Trophoblast cell (in vitro differentiated cells and primary cell): ENCODE measurements at regions not wholly inside any gene's neighbourhood (a gene's known extent, or its start where the extent isn't known, plus 50 kb on each side); places are given as distances from the start of the nearest gene placed in this dataset.

Experiments
- DNase-seq, 2 donors: peaks; one replicate each; pipeline ENCODE4 v3.0.0-alpha.2; 2016
- H2AFZ ChIP-seq: 2 replicates; pipeline ENCODE4 v1.6.1; 2013; ENCODE audit warnings: low read length, moderate library complexity, mild to moderate bottlenecking; ENCODE audit not compliant: insufficient read depth, poor library complexity
- H2AK5ac ChIP-seq: 2 replicates; pipeline ENCODE4 v1.6.1; 2013; ENCODE audit warnings: mild to moderate bottlenecking, low read length
- H2BK120ac ChIP-seq: 2 replicates; pipeline ENCODE4 v1.6.1; 2013; ENCODE audit warnings: low read length, mild to moderate bottlenecking, moderate library complexity; ENCODE audit not compliant: insufficient read depth, poor library complexity
- H2BK12ac ChIP-seq: 2 replicates; pipeline ENCODE4 v1.6.1; 2013; ENCODE audit warnings: mild to moderate bottlenecking, low read length, moderate library complexity
- H2BK5ac ChIP-seq: 2 replicates; pipeline ENCODE4 v1.6.1; 2013; ENCODE audit warnings: low read length, low read depth, moderate library complexity, mild to moderate bottlenecking; ENCODE audit not compliant: poor library complexity
- H3K14ac ChIP-seq: 2 replicates; pipeline ENCODE4 v1.6.1; 2013; ENCODE audit warnings: mild to moderate bottlenecking, low read length
- H3K18ac ChIP-seq: 2 replicates; pipeline ENCODE4 v1.6.1; 2013; ENCODE audit warnings: mild to moderate bottlenecking, low read length
- H3K23ac ChIP-seq: 2 replicates; pipeline ENCODE4 v1.6.1; 2013; ENCODE audit warnings: low read length
- H3K27ac ChIP-seq: 2 replicates; pipeline ENCODE4 v1.5.1; 2013; ENCODE audit warnings: low read depth, mild to moderate bottlenecking, inconsistent platforms, low read length, moderate library complexity
- H3K27me3 ChIP-seq: 2 replicates; pipeline ENCODE4 v1.6.1; 2013; ENCODE audit warnings: inconsistent platforms, mild to moderate bottlenecking, low read length, moderate library complexity; ENCODE audit not compliant: insufficient read depth
- H3K36me3 ChIP-seq, 2 experiments: 1 replicate in 1 of 2; 2 replicates in 1 of 2; pipeline ENCODE4 v1.6.1; 2013; ENCODE audit warnings: low read length in 2 of 2, mild to moderate bottlenecking in 2 of 2, moderate library complexity in 1 of 2; ENCODE audit not compliant: insufficient read depth in 2 of 2, control insufficient read depth in 1 of 2
- H3K4ac ChIP-seq: 2 replicates; pipeline ENCODE4 v1.6.1; 2013; ENCODE audit warnings: low read depth, mild to moderate bottlenecking, low read length, moderate library complexity
- H3K4me1 ChIP-seq, 2 experiments: 1 replicate in 1 of 2; 2 replicates in 1 of 2; pipeline ENCODE4 v1.6.1; 2013; ENCODE audit warnings: low read length in 2 of 2, mild to moderate bottlenecking in 2 of 2, moderate library complexity in 1 of 2; ENCODE audit not compliant: insufficient read depth in 2 of 2, control insufficient read depth in 1 of 2
- H3K4me2 ChIP-seq: 2 replicates; pipeline ENCODE4 v1.6.1; 2013; ENCODE audit warnings: inconsistent platforms, mild to moderate bottlenecking, low read length, moderate library complexity
- H3K4me3 ChIP-seq: 2 replicates; pipeline ENCODE4 v1.5.1; 2013; ENCODE audit warnings: mild to moderate bottlenecking, low read depth, low read length, inconsistent platforms
- H3K79me1 ChIP-seq: one replicate; pipeline ENCODE4 v1.6.1; 2013; ENCODE audit warnings: low read length
- H3K79me2 ChIP-seq: 2 replicates; pipeline ENCODE4 v1.6.1; 2013; ENCODE audit warnings: low read length, mild to moderate bottlenecking; ENCODE audit not compliant: control insufficient read depth, insufficient read depth, poor library complexity
- H3K9ac ChIP-seq: 2 replicates; pipeline ENCODE4 v1.6.1; 2013; ENCODE audit warnings: mild to moderate bottlenecking, low read length
- H3K9me3 ChIP-seq: 2 replicates; pipeline ENCODE4 v1.6.1; 2013; ENCODE audit warnings: low read depth, mild to moderate bottlenecking, control low read depth, inconsistent platforms, low read length; ENCODE audit not compliant: insufficient read depth
- H4K12ac ChIP-seq: 2 replicates; pipeline ENCODE4 v1.6.1; 2013; ENCODE audit warnings: low read depth, mild to moderate bottlenecking, low read length, moderate library complexity
- H4K8ac ChIP-seq: 2 replicates; pipeline ENCODE4 v1.6.1; 2013; ENCODE audit warnings: low read depth, mild to moderate bottlenecking, low read length, moderate library complexity
- H4K91ac ChIP-seq: one replicate; pipeline ENCODE4 v1.6.1; 2013; ENCODE audit warnings: low read depth, mild to moderate bottlenecking, low read length, moderate library complexity
- WGBS: extraction: QIAGEN DNeasy Blood & Tissue Kit; methylation state at CpG from one replicate; pipeline ENCODE4 v1.1.7; 2013; ENCODE audit warnings: missing lambda C conversion rate; ENCODE audit not compliant: insufficient read length, insufficient coverage; ENCODE audit errors: extremely low coverage; 5-methylcytosine and 5-hydroxymethylcytosine counted together

DNA sequence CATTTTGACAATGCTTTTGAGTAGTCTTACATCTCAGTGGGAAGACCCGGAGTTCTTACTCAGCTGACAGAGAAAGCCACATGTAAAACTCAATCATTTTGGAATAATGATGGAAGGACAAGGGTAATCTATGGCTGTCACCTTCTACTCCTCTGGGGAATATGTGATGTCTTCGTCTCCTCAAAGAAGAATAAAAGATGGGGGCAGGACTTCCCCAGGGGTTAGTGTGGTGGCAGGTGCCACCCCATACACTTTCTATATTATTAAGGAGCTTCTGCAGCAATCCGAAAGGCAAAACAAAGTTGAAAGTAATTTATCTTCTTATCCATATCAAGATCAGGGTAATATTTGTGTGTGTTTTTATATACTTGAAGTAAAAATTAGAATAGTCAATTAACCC, 180.4 kb upstream of the TOPAZ1 start:
- Histone ChIP-seq H3K4me3 (no peak overlapping the region), H2AFZ (no peak overlapping the region), H2BK5ac (no peak overlapping the region), H3K18ac (no peak overlapping the region), H3K9ac (no peak overlapping the region), H3K79me1 (no peaks in the 10 kb centered on the region), H4K91ac (no peak overlapping the region), H3K23ac (no peak overlapping the region), H3K36me3 (no peaks in the 10 kb centered on the region), H4K12ac (no peak overlapping the region), H2BK12ac (no peak overlapping the region), H3K79me2 (no peaks in the 10 kb centered on the region), H3K27me3 (no peaks in the 10 kb centered on the region), H3K14ac (no peak overlapping the region), H4K8ac (no peak overlapping the region), H3K4ac (no peak overlapping the region), H3K27ac (no peak overlapping the region), H3K9me3 (no peaks in the 10 kb centered on the region), H2AK5ac (no peak overlapping the region), H3K4me1 (peaks cover 2% of the 10 kb centered on the region in 2 experiments), H2BK120ac (no peak overlapping the region), H3K4me2 (no peak overlapping the region)
- no peak for DNase-seq
- no CpG with 5 or more reads among the region's 3 CpGs for WGBS

DNA sequence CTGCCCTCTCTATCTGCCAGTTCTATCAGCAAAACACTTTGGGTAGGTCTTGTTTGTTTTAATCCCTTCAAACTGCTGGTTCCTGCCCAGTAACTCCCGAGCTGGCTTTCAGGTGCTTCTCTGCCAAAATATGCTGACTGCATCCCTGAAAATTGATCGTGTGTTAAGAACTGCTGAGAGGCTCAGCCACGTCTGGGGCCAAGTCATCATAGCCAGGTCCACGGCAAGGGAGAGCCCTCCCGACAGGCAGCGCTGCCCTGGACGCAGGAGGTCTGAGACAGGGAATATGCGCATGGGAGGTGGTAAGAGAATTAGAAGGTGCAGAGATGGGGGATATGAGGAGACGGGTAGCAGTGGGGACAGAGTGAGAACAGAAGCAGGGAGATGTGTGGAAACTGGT, 179.7 kb upstream of the TOPAZ1 start:
- Histone ChIP-seq H3K4me2 (no peak overlapping the region), H2BK5ac (no peak overlapping the region), H3K79me1 (no peaks in the 10 kb centered on the region), H3K36me3 (no peaks in the 10 kb centered on the region), H3K27me3 (no peaks in the 10 kb centered on the region), H3K9ac (no peak overlapping the region), H3K9me3 (no peaks in the 10 kb centered on the region), H2BK120ac (no peak overlapping the region), H3K4me3 (no peak overlapping the region), H4K91ac (no peak overlapping the region), H4K8ac (no peak overlapping the region), H3K14ac (no peak overlapping the region), H2BK12ac (no peak overlapping the region), H3K23ac (no peak overlapping the region), H3K79me2 (no peaks in the 10 kb centered on the region), H3K4me1 (peaks cover 2% of the 10 kb centered on the region in 2 experiments), H4K12ac (no peak overlapping the region), H3K18ac (no peak overlapping the region), H3K4ac (no peak overlapping the region), H3K27ac (no peak overlapping the region), H2AK5ac (no peak overlapping the region), H2AFZ (no peak overlapping the region)
- no CpG with 5 or more reads among the region's 9 CpGs for WGBS
- DNase-seq, result no peak

DNA sequence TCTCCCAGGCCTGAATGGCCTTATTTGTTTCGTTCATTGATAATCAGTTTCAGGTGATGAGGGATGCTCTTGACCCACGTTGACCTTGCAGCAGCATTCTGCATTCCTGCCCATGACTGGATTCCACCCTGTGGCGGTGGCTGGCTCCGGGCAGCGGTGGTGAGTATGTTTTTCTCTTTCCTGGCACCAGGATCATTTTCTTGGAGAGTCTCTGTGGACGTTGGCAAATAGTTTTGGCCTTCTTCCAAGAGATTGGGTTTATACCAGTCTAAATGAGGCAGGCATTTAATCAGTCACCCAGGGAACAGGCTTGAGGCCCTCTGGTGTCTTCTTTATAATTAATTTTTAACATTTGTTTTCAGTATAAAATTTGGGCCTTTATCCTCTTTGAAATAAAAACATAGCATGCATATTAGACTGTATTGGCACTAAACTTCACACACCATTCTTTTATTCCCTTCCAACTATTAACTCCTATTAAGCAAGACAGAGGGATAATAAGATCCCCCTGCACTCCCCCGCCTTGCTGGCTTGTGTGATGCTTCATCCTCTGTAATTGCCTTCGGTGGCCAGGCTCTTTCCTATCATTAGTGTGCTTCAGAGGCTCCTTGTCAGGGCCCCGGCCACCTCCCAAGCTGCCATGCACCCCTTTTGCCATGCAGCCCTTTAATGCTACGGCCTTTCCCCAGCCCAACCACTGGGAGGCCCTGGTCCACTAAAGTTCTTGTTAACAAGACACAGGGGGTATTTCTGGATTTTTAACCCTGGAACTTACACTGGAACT, 176.2 kb upstream of the TOPAZ1 start:
- H4K12ac ChIP-seq, result no peak overlapping the region
- DNase-seq, result no peak
- WGBS, result no CpG with 5 or more reads among the region's 10 CpGs
- H3K14ac ChIP-seq, result no peak overlapping the region
- H2AFZ ChIP-seq, result no peak overlapping the region
- H2AK5ac ChIP-seq, result no peak overlapping the region
- no peak overlapping the region for H4K91ac ChIP-seq
- no peaks in the 10 kb centered on the region for H3K79me2 ChIP-seq
- H2BK12ac ChIP-seq, result no peak overlapping the region
- no peak overlapping the region for H3K4ac ChIP-seq
- H3K4me2 ChIP-seq, result no peak overlapping the region
- no peaks in the 10 kb centered on the region for H3K36me3 ChIP-seq
- no peak overlapping the region for H3K27ac ChIP-seq
- H4K8ac ChIP-seq, result no peak overlapping the region
- no peak overlapping the region for H2BK5ac ChIP-seq
- H3K23ac ChIP-seq, result no peak overlapping the region
- no peak overlapping the region for H2BK120ac ChIP-seq
- no peaks in the 10 kb centered on the region for H3K4me1 ChIP-seq
- no peaks in the 10 kb centered on the region for H3K9me3 ChIP-seq
- no peak overlapping the region for H3K4me3 ChIP-seq
- H3K79me1 ChIP-seq, result no peaks in the 10 kb centered on the region
- no peak overlapping the region for H3K18ac ChIP-seq
- H3K9ac ChIP-seq, result no peak overlapping the region
- H3K27me3 ChIP-seq, result no peaks in the 10 kb centered on the region

GRCh38 chr3:44066806-44067205, 174.9 kb upstream of the TOPAZ1 start:
- H2BK12ac ChIP-seq, result no peak overlapping the region
- no peak overlapping the region for H3K14ac ChIP-seq
- no peak overlapping the region for H4K91ac ChIP-seq
- no peak overlapping the region for H3K4me3 ChIP-seq
- H3K9ac ChIP-seq, result no peak overlapping the region
- H3K4me2 ChIP-seq, result no peak overlapping the region
- H4K12ac ChIP-seq, result no peak overlapping the region
- no peak overlapping the region for H3K4ac ChIP-seq
- WGBS, result no CpG with 5 or more reads among the region's 3 CpGs
- H3K36me3 ChIP-seq, result no peaks in the 10 kb centered on the region
- DNase-seq, result no peak
- no peak overlapping the region for H2BK5ac ChIP-seq
- H3K9me3 ChIP-seq, result no peaks in the 10 kb centered on the region
- no peaks in the 10 kb centered on the region for H3K27me3 ChIP-seq
- no peak overlapping the region for H3K27ac ChIP-seq
- no peak overlapping the region for H4K8ac ChIP-seq
- no peaks in the 10 kb centered on the region for H3K79me2 ChIP-seq
- H3K79me1 ChIP-seq, result no peaks in the 10 kb centered on the region
- no peak overlapping the region for H3K23ac ChIP-seq
- no peak overlapping the region for H2AFZ ChIP-seq
- H2BK120ac ChIP-seq, result no peak overlapping the region
- H2AK5ac ChIP-seq, result no peak overlapping the region
- no peak overlapping the region for H3K18ac ChIP-seq
- H3K4me1 ChIP-seq, result no peaks in the 10 kb centered on the region
